LNCAP (cell line): ENCODE measurements at regions not wholly inside any gene's neighbourhood (a gene's known extent, or its start where the extent isn't known, plus 50 kb on each side); places are given as distances from the start of the nearest gene placed in this dataset.

Experiments
- TF ChIP-seq, protein P1 (sequence below): fragments of 450-650 bp; IDR thresholded peaks from 2 replicates; pipeline ENCODE4 v1.5.1; 2017; ENCODE audit warnings: mild to moderate bottlenecking

- TF ChIP-seq, protein P1, sequence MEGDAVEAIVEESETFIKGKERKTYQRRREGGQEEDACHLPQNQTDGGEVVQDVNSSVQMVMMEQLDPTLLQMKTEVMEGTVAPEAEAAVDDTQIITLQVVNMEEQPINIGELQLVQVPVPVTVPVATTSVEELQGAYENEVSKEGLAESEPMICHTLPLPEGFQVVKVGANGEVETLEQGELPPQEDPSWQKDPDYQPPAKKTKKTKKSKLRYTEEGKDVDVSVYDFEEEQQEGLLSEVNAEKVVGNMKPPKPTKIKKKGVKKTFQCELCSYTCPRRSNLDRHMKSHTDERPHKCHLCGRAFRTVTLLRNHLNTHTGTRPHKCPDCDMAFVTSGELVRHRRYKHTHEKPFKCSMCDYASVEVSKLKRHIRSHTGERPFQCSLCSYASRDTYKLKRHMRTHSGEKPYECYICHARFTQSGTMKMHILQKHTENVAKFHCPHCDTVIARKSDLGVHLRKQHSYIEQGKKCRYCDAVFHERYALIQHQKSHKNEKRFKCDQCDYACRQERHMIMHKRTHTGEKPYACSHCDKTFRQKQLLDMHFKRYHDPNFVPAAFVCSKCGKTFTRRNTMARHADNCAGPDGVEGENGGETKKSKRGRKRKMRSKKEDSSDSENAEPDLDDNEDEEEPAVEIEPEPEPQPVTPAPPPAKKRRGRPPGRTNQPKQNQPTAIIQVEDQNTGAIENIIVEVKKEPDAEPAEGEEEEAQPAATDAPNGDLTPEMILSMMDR, result no peak
These were observed 421.6 kb downstream of the RPS24 start for GRCh38 chr10:78455236-78455635.

DNA sequence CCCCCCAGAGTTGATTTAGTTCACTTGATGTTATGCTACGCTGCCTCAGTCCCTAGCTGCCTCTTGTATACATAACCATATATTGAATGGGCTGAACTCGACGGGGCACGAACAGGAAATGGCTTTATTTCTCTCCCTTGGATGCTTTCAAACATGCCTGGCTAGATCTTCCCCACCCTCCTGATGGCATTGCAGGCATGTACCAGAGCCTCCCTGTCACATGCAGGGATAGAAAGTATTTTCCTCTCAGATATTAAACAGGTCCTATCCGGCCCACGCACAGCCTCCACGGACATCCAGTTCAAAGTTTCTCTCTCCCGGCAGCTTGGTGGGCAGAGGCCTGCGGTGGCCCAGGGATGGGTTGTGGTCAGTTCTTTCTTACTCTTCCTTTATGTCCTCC lies 422.1 kb downstream of the RPS24 start:
- TF ChIP-seq, protein P1, result no peak

DNA sequence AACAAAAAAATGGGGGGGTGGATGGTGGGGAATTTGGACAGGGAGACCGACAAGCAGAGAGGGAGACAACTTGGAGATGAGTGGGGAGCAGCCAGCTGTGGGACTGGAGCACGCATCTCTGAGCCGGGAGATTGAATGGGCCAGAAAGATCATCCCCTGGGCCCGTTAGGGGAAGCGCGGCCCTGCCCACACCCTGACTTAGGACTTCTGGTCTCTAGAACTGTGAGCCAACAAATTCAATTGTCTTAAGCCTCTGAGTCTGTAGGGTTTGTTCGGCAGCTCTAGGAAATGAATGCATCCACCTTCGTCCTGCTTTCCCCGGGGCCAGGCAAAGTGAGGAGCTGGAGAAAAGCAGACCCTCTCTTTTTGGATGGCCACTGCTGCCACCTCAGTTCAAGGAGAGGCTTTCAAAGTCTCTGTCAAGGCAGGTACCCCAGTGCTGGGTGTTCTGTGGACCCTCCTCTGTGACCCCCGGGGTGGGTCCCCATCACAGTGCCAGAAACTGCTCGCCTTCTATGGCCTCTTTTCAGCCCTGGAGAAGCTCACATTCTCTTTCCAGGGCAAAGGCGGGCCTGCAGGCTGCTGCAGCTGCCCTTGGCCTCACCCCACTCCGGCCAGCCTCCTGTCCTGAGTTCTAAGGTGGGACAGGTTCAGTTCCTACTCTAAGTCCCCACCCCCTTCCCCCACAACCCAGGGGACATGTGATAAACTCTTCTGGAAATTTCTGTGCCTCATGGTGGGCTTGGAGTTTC lies 423.2 kb downstream of the RPS24 start:
- TF ChIP-seq, protein P1, result no peak

- TF ChIP-seq, protein P1, result no peak
These were observed 424.3 kb downstream of the RPS24 start for GRCh38 chr10:78457804-78458482.

- TF ChIP-seq, protein P1, result no peak
These were observed 425.4 kb downstream of the RPS24 start for GRCh38 chr10:78458983-78459638.

- TF ChIP-seq, protein P1, result no peak
These were observed 426.0 kb downstream of the RPS24 start for GRCh38 chr10:78459639-78460037.

DNA sequence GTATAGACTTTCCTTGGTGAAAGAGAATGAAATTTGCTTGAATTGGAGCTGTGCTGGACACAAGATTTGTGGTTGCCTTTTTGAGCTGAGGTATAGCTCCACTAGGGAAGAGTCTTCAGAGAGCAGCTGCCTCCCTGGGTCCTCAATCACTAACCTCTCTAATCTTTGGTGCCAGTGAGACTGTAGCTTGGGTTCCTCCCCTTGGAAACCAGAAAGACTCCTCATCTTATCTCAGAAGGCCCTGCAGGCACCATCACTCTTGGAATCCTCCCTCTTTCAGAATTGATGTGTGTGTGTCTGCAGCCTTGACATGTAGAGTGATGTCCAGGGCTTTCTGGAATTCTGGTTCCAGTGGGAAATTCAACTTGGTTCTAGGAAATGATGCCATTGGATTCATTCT lies 426.5 kb downstream of the RPS24 start:
- TF ChIP-seq, protein P1, result no peak
